Motor neuron (in vitro differentiated cells): ENCODE measurements at regions not wholly inside any gene's neighbourhood (a gene's known extent, or its start where the extent isn't known, plus 50 kb on each side); places are given as distances from the start of the nearest gene placed in this dataset.

ENCODE experiments used
- ATAC-seq, 8 experiments: fragments of 200-7000 bp; cut with Tn5 transposase; replicated peaks in 6 of 8; 2 replicates each; pipeline ENCODE4 v1.8.0; 2021; ENCODE audit warnings: mild to moderate bottlenecking in 8 of 8, moderate library complexity in 8 of 8
- H3K27ac ChIP-seq, 2 donors: fragments of 250-450 bp; sonication (Bioruptor Pico); 2 replicates each; pipeline ENCODE4 v1.9.0; 2021; ENCODE audit warnings: antibody characterized with exemption in 2 of 2, mild to moderate bottlenecking in 2 of 2, moderate library complexity in 1 of 2
- H3K4me1 ChIP-seq, 2 donors: fragments of 250-450 bp; sonication (Bioruptor Pico); replicated peaks in 1 of 2; 2 replicates each; pipeline ENCODE4 v1.6.1; 2021; ENCODE audit warnings: antibody characterized with exemption in 2 of 2, mild to moderate bottlenecking in 2 of 2, moderate library complexity in 1 of 2
- H3K4me3 ChIP-seq, 5 donors: fragments of 250-450 bp; sonication (Bioruptor Pico); 2 replicates each; pipeline ENCODE4 v1.9.0; 2021; ENCODE audit warnings: antibody characterized with exemption in 5 of 5, mild to moderate bottlenecking in 5 of 5, moderate library complexity in 4 of 5
- WGBS, 10 experiments: fragments of 450-650 bp; shearing (Covaris generic); methylation state at CpG; one replicate each; pipeline ENCODE4 v1.0.0; 2022; 5-methylcytosine and 5-hydroxymethylcytosine counted together
- in situ Hi-C, 9 experiments: fragments of 400-800 bp; cut with MboI; loops; one replicate each; pipeline ENCODE4 v1.15.0; 2021; ENCODE audit warnings: low sequenced_read_pairs in 9 of 9, low pct_unique_long_range_greater_than_20kb in 2 of 9; ENCODE audit not compliant: unreplicated experiment in 9 of 9

DNA sequence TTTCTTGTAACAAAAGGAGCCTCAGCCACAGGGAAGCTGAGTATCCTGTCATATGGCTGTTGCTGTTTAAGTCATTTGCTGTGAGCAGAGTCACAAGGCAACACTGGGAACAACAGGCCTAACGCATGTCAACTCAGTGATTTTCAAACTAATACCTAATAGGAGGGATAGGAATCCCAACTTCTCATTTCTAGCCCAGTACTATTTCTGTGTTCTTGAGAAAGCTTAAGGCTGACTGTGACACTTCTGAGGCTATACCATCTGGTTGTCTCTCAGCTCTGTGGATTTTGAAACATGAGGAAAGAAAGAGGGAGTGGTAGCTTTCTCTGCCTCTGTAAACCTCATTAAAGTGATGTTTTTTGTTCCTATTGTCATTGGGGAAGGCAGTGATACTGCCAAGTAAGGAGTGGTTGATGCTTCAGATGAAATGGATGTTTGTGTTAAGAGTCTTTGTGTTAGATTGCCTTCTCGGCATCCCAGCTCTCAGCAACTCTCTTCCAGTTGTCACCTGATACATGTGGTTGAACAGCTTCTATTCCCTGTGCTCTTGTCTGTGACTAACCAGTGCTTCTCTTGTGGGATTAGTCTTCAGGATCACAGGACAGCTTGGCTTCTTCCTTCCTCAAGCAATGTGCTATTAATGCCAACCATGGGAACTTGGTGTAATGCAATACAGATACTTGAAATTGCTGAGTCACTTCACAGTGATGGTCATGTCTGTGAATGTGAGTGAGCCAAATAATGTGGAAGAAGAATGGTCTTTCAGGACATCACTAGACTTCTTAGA lies 166.8 kb upstream of the IVNS1ABP start:
- WGBS, 10 experiments, result 30 to 80% (median 49%) methylated on average over 1 to 2 of the region's 2 CpGs; no CpG with 5 or more reads in 2 of the 10 experiments
- no peak overlapping the region for H3K4me3 ChIP-seq
- H3K4me1 ChIP-seq, result peaks cover 24 to 36% of the 10 kb centered on the region in 2 donors
- peak overlapping the region in 1 of 2 donors; percentile 9 for H3K27ac ChIP-seq
- peak; percentile 64 to 84 (median 80) for ATAC-seq
- in situ Hi-C loops, result loop anchor here in 1 of 9 experiments (25.0 kb wide), 1 partner anchor 172 kb away; the partner anchor contains the start of gene IVNS1ABP

DNA sequence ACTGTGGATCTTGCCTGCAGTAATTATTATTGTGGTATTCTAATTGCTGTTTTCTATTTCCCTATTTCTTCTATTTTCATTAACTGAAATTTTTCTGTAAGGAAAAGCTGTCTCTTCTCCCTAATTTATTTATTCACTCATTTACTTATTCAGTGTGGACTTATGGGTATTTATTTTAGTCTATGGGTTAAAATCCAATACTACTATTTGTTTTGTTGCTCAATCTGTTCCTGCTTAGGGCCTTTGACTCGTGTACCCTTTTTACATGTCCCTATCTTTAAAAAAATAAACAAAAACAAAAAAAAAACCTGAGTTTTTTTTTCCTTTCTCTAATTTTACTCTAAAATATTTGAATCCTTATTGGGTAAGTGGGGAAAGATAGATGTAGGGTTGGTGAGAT lies 166.2 kb upstream of the IVNS1ABP start:
- no peak overlapping the region for H3K27ac ChIP-seq
- in situ Hi-C loops, result loop anchor here in 1 of 9 experiments (25.0 kb wide), 1 partner anchor 171 kb away; the partner anchor contains the start of gene IVNS1ABP
- peaks cover 21 to 39% of the 10 kb centered on the region in 2 donors for H3K4me1 ChIP-seq
- ATAC-seq, result no peak
- no peak overlapping the region for H3K4me3 ChIP-seq
- WGBS, 10 experiments, result 9 to 90% (median 68%) methylated on average over 1 of the region's 1 CpG

DNA sequence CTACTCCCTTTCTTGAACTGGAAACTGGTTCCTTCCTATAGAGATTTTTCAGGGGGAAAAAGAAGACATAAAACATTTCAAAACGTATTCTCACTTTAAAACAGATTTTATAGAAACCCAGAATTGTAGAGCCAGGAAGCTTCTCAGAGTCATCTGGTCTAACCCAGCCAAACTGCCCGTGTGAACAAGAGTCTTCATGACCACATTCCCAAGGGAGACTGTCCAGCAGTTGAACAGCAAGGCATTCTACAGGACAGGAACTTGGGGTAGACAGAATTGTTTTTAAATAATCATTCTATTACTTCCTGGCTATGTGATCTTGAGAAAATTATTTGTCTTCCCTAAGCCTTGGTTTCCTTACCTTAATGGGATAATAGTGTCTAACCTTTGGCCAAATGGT lies 163.5 kb upstream of the IVNS1ABP start:
- in situ Hi-C loops, result loop anchor here in 1 of 9 experiments (25.0 kb wide), 1 partner anchor 168 kb away; the partner anchor contains the start of gene IVNS1ABP
- WGBS, 10 experiments, result 17 to 75% (median 46%) methylated on average over 1 to 2 of the region's 2 CpGs; no CpG with 5 or more reads in 1 of the 10 experiments
- peaks cover 19 to 30% of the 10 kb centered on the region in 2 donors for H3K4me1 ChIP-seq

DNA sequence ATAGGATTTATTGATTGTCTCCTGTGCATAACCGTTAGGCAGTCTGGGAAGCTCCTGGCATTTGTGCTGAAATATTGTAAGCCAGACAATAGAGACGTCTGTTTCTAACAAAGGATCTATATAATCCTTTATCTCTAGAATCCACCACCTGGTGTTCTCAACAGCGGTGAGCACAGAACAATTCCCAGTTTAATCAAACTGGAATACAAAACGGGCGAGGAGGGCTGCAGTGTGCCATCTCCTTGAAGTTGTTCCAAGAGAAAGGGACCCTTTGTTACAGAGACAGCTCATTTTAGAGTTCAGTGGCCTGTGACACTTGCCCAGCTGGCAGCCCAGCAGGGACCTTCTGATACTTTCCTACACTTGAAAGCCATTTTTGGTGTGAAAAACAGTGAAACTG lies 162.8 kb upstream of the IVNS1ABP start:
- peak in 5 of 8 experiments; percentile 42 to 68 (median 52) for ATAC-seq
- Histone ChIP-seq H3K4me3 (no peak overlapping the region), H3K4me1 (peaks cover 19 to 30% of the 10 kb centered on the region in 2 donors), H3K27ac (peak overlapping the region in 1 of 2 donors; percentile 3)
- in situ Hi-C loops, result loop anchor here in 1 of 9 experiments (25.0 kb wide), 1 partner anchor 167 kb away; the partner anchor contains the start of gene IVNS1ABP
- WGBS, 10 experiments, result 0 to 97% (median 19%) methylated on average over 2 to 5 of the region's 5 CpGs; no CpG with 5 or more reads in 2 of the 10 experiments

More for the DNA sequence above, 163.5 kb upstream of the IVNS1ABP start:
- no peak for ATAC-seq
- Histone ChIP-seq H3K27ac (no peak overlapping the region), H3K4me3 (no peak overlapping the region)

DNA sequence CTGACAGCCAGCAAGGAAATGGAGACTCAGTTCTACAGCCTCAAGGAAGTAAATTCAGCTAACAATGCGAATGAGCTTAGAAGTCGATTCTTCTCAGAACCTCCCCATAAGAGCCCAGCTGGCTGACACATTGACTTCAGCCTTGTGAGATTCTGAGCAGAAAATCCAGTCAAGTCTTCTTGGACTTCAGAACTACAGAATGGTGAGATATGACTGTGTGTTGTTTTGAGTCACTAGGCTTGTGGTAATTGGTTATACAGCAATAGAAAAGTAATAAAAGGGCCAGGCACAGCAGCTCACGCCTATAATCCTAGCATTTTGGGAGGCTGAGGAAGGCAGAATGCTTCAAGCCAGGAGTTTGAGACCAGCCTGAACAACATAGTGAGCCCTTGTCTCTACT lies 161.8 kb upstream of the IVNS1ABP start:
- 67 to 100% (median 86%) methylated on average over 1 to 3 of the region's 3 CpGs; no CpG with 5 or more reads in 3 of the 10 experiments for WGBS, 10 experiments
- Histone ChIP-seq H3K4me1 (peaks cover 11 to 24% of the 10 kb centered on the region in 2 donors), H3K27ac (no peak overlapping the region), H3K4me3 (no peak overlapping the region)
- peak in 3 of 8 experiments; percentile 39 to 59 (median 45) for ATAC-seq
- in situ Hi-C loops, result loop anchor here in 1 of 9 experiments (25.0 kb wide), 1 partner anchor 167 kb away; the partner anchor contains the start of gene IVNS1ABP

DNA sequence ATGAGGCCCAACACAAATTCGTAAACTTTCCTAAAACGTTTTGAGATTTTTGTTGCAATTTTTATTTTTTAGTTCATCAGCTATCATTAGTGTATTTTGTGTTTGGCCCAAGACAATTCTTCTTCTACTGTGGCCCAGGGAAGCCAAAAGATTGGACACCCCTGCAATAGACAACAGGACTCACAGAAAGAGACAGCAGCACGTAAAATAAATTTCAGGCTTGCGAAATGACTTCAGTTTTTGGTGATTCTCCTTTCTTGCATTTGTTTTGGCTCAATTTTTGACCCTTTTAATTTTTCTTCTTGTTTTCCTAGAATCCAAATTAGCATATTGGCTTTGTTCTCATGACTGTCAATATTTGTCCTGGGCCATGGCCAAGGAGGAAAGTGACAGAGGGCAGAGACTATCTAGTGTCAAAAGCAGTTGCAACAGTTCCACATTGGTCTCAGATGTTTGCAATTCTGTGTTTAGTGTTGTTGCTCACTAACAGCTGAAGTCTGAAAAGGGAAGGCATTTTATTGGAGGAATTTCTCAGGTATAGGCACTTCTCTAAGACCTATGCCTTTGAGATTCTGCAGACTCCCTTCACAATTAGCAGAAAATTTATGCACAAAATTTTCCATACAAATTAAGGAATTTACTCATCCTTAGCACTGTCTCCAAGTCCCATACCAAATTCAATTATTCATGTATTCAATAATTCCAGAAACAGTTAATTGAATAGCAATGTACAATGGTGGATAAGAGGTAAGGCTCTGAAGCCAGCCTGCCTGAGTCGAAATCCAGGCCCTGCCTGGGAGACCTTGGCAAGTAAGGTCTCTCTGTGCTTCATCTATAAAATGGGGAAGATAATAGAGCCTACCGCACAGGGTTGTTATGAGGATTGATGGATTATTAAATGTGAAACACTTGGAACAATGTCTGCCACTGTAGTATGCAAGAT lies 160.9 kb upstream of the IVNS1ABP start:
- in situ Hi-C loops, result loop anchor here in 1 of 9 experiments (25.0 kb wide), 1 partner anchor 166 kb away; the partner anchor contains the start of gene IVNS1ABP
- 39 to 92% (median 74%) methylated on average over 2 to 6 of the region's 6 CpGs for WGBS, 10 experiments
- Histone ChIP-seq H3K4me3 (no peak overlapping the region), H3K4me1 (peaks cover 6 to 19% of the 10 kb centered on the region in 2 donors), H3K27ac (no peak overlapping the region)
- peak in 5 of 8 experiments; percentile 12 to 89 (median 74) for ATAC-seq

DNA sequence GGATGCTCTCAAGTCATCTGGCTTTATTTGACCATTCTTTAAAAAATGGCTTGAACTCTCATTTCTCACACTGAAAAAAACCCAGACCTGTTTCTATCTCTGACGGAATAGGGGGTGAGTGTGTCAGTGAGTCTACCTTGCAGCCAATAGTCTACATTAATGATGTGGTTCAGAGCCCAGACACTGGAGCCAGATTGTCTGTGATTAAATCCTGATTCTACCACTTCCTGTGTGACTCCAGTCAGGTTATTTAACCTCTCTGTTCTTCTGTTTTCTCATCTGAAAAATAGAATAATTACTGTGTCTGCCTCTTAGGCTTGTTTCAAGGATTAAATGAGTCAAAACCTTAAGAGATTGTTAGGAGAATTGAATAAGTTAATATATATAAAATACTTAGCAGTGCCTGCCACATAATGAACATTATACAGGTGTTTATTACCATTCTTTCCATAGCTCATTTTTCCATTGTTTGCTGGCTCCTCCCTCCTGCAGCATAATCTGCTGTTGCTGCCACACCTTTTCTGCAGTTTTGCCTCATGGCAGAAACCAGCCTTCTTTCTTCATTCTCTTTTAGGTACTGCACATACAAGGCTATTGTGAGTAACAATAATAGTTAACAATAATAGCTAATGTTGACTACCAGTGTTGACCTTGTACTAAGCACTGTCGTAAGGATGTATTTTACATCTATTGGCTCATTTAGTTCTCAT lies 157.6 kb upstream of the IVNS1ABP start:
- WGBS, 10 experiments, result 62 to 100% (median 96%) methylated on average over 1 to 2 of the region's 2 CpGs; no CpG with 5 or more reads in 1 of the 10 experiments

DNA sequence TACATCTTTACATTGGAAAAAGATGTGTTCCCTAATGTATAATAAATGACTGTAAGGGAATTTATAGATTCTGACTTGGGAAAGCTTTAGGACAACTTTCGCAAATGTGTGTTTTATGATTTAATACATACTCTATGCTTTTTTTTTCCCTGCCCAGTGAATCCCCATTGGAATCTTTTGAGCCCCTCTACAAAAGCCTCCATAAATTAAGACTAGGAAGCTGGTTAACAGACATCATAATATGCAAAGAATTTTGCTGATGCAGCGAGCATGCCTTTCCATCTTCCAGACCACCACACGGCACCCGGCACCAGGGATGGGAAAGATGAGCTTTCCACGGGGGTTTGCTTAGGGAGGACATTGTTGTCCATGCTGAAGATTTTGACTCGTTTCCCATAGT lies 156.1 kb upstream of the IVNS1ABP start:
- Histone ChIP-seq H3K27ac (no peak overlapping the region), H3K4me1 (peaks cover 0 to 1% of the 10 kb centered on the region in 2 donors), H3K4me3 (no peak overlapping the region)
- no peak for ATAC-seq
- in situ Hi-C loops, result no loop called here
- 48 to 96% (median 93%) methylated on average over 3 to 6 of the region's 6 CpGs; no CpG with 5 or more reads in 1 of the 10 experiments for WGBS, 10 experiments

More for the DNA sequence above, 157.6 kb upstream of the IVNS1ABP start:
- in situ Hi-C loops, result loop anchor here in 1 of 9 experiments (25.0 kb wide), 1 partner anchor 162 kb away; the partner anchor contains the start of gene IVNS1ABP
- ATAC-seq, result no peak
- H3K27ac ChIP-seq, result no peak overlapping the region
- no peak overlapping the region for H3K4me3 ChIP-seq
- peaks cover 3 to 7% of the 10 kb centered on the region in 2 donors for H3K4me1 ChIP-seq

DNA sequence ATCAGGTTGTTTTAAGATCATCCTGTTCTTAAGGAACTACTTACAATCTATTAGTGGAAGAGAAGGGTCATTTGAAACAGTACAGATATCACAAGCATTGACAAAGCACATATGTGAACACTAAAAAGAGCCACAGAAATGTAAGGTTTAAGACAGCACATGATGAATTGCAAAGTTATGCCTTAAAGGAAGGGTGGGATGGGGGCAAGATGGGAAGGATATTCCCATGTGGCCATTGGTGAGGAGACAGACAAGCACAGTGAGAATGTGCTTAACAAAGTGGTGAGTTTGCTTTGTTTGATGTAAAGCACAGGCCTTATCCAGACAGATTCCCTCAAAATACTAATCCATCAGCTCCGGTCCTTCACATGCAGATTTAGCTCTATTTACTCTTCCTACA lies 151.6 kb upstream of the IVNS1ABP start:
- H3K4me3 ChIP-seq, result no peak overlapping the region
- no peaks in the 10 kb centered on the region for H3K4me1 ChIP-seq
- in situ Hi-C loops, result no loop called here
- 86 to 100% (median 92%) methylated on average over 1 of the region's 1 CpG; no CpG with 5 or more reads in 5 of the 10 experiments for WGBS, 10 experiments
- H3K27ac ChIP-seq, result no peak overlapping the region
- ATAC-seq, result no peak

DNA sequence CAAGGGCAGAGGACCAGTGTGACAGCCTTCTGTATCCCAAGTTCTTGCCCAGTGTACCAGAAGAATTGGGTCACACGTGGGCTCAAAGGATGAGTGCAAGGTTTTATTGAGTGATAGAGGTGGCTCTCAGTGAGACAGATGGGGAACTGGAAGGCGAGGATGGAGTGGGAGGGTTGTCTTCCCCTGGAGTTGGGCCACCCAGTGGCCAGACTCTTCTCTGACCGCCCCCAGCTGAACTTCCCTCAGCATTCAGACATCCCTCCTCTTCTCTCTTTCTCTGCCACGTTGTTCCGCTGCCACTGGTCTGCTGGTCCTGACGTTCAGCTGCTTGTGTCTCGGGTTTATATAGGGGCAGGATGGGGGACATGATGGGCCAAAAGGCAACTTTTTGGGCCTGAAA lies 150.1 kb upstream of the IVNS1ABP start:
- 64 to 95% (median 88%) methylated on average over 1 to 6 of the region's 7 CpGs; no CpG with 5 or more reads in 5 of the 10 experiments for WGBS, 10 experiments
- in situ Hi-C loops, result no loop called here
- Histone ChIP-seq H3K27ac (no peak overlapping the region), H3K4me3 (no peak overlapping the region), H3K4me1 (no peaks in the 10 kb centered on the region)
- ATAC-seq, result no peak

DNA sequence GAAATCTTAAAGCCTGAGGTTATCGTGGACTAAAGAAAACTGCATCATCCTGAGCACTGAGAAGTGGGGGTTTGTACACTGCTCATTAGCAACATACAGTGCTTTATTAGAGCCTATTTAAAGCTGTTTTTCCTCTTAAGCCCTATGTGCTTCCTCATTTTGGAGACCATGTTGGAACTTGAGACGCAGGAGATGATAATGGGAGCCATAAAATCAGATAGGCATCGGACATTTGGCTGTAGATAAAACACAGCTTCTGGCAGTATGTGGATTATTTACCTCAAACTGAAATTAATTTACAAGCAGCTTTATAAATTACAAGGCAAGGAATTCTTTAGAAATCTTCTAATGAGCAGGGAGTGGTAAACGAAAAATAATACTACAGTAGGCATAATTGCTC lies 147.7 kb upstream of the IVNS1ABP start:
- WGBS, 10 experiments, result 46 to 100% (median 88%) methylated on average over 2 to 4 of the region's 4 CpGs
- Histone ChIP-seq H3K4me1 (no peaks in the 10 kb centered on the region), H3K27ac (no peak overlapping the region), H3K4me3 (no peak overlapping the region)
- no peak for ATAC-seq
- in situ Hi-C loops, result no loop called here

DNA sequence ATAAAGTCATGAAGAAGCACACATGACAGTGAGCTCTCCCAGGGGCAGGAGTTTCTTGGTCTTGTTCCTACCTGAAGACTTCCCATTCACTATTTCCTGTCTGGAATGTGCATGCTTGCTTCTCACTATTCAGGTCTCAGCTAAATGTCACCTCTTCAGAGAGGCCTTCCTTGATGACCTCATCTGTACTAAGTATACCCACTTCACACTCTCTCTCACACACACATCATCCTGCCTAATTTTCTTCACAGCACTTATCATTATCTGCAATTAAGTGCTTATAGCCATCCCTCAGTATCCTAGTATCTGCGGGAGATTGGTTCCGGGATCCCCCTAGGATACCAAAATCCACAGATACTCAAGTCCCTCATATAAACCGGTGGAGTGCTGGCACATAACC lies 146.4 kb upstream of the IVNS1ABP start:
- in situ Hi-C loops, result no loop called here
- no peak overlapping the region for H3K27ac ChIP-seq
- no peak for ATAC-seq
- 33 to 88% (median 67%) methylated on average over 1 to 3 of the region's 3 CpGs; no CpG with 5 or more reads in 2 of the 10 experiments for WGBS, 10 experiments
- no peaks in the 10 kb centered on the region for H3K4me1 ChIP-seq
- H3K4me3 ChIP-seq, result no peak overlapping the region
